Small intestine (tissue), 7 donors: ENCODE measurements at regions not wholly inside any gene's neighbourhood (a gene's known extent, or its start where the extent isn't known, plus 50 kb on each side); places are given as distances from the start of the nearest gene placed in this dataset.

ENCODE experiments used
- DNase-seq, 2 donors: peaks; one replicate each; pipeline versions ENCODE4 v3.0.0 to v3.0.0-alpha.2; 2013
- FAIRE-seq: peaks from 2 replicates; lab custom pipeline; 2012; peaks lifted over from hg19 to GRCh38; lab: Jason Lieb, UNC
- H3K27ac ChIP-seq, 3 donors: one replicate each; pipeline ENCODE4 v1.5.1; 2013; ENCODE audit warnings: low read length in 2 of 3, mild to moderate bottlenecking in 2 of 3, control low read depth in 1 of 3, inconsistent platforms in 1 of 3, low read depth in 1 of 3, moderate library complexity in 1 of 3
- H3K27me3 ChIP-seq, 3 donors: one replicate each; pipeline ENCODE4 v1.6.1; 2013; ENCODE audit warnings: low read length in 3 of 3, inconsistent platforms in 1 of 3; ENCODE audit not compliant: control insufficient read depth in 3 of 3, insufficient read depth in 3 of 3
- H3K36me3 ChIP-seq, 3 donors: one replicate each; pipeline ENCODE4 v1.6.1; 2013; ENCODE audit warnings: low read length in 3 of 3, inconsistent platforms in 1 of 3, low read depth in 1 of 3, mild to moderate bottlenecking in 1 of 3, moderate library complexity in 1 of 3; ENCODE audit not compliant: control insufficient read depth in 3 of 3, insufficient read depth in 2 of 3
- H3K4me1 ChIP-seq, 3 donors: one replicate each; pipeline ENCODE4 v1.6.1; 2013; ENCODE audit warnings: low read length in 2 of 3, inconsistent platforms in 1 of 3, low read depth in 1 of 3, mild to moderate bottlenecking in 1 of 3, moderate library complexity in 1 of 3; ENCODE audit not compliant: control insufficient read depth in 3 of 3, insufficient read depth in 2 of 3
- H3K4me3 ChIP-seq, 3 donors: one replicate each; pipeline ENCODE4 v1.5.1; 2013; ENCODE audit warnings: low read length in 3 of 3, control low read depth in 1 of 3, inconsistent platforms in 1 of 3, low read depth in 1 of 3, mild to moderate bottlenecking in 1 of 3, moderate library complexity in 1 of 3
- H3K9me3 ChIP-seq, 2 donors: one replicate each; pipeline ENCODE4 v1.6.1; 2013; ENCODE audit warnings: low read depth in 1 of 2, low read length in 1 of 2; ENCODE audit not compliant: control insufficient read depth in 2 of 2, insufficient read depth in 1 of 2
- WGBS, 3 donors: extraction: QIAGEN DNeasy Blood & Tissue Kit; methylation state at CpG; one replicate each; pipeline ENCODE4 v1.1.7; 2013; 5-methylcytosine and 5-hydroxymethylcytosine counted together
- donor health status: healthy with polysubstance abuse.
- donor health status: control.
- donor health status: control.
- donor health status: Bipolar disorder and iron deficiency.
- donor health status: healthy.

DNA sequence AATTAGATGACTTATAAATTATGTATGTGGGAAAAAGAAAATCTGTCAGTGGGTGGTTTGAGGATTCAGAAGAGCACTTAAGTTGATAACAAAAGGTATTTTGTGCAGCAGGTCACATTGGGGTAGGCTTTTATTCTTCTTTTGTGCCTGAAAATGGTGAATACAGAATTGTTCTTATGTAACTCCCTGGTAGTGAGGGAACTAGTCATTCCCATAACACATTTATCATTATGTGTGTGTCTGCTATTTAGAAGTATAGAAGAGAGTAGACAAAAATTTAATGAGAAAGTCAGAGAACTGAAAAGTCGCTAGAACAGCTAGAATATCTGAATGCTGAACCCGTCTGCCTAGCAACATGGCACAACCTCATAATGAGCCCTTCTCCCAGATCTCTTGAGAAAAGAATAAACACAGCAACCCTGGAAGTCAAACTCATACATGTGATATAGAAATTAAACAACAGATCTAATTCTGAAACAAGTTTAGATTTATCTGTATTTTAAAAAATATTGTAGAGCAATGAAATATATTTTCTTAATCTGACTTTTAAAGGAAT lies 111.8 kb upstream of the EDNRB start:
- DNase-seq, result no peak
- no peaks in the 10 kb centered on the region for H3K4me1 ChIP-seq
- no peaks in the 10 kb centered on the region for H3K27me3 ChIP-seq
- no peaks in the 10 kb centered on the region for H3K9me3 ChIP-seq
- no peaks in the 10 kb centered on the region for H3K36me3 ChIP-seq
- H3K4me3 ChIP-seq, result no peak overlapping the region
- no peak for FAIRE-seq
- H3K27ac ChIP-seq, result no peak overlapping the region
- WGBS, 3 donors, result 41 to 69% (median 61%) methylated on average over 2 of the region's 2 CpGs

DNA sequence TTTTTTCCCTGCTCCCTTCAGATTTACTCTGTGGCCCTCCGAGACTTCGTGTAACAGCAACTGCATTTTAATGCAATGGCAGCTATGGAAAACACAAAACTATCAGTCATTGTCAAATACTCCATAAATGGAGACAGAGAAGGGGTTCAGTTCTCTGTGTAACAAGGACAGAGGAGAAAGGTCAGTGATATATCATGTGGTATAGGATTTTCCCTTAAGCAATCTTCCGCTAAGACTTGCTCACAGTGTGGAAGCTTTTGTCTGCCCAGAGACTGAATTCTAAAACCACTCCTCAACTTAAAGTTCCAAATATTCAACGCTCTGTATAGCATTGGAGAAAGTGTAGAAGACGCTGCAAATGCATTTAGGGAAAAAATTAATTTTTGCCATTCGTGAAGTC lies 111.3 kb upstream of the EDNRB start:
- Histone ChIP-seq H3K4me1 (no peaks in the 10 kb centered on the region), H3K27me3 (no peaks in the 10 kb centered on the region), H3K27ac (no peak overlapping the region), H3K4me3 (no peak overlapping the region), H3K9me3 (no peaks in the 10 kb centered on the region), H3K36me3 (no peaks in the 10 kb centered on the region)
- FAIRE-seq (no peak), DNase-seq (no peak)
- 90 to 91% (median 90%) methylated on average over 6 of the region's 6 CpGs for WGBS, 3 donors

DNA sequence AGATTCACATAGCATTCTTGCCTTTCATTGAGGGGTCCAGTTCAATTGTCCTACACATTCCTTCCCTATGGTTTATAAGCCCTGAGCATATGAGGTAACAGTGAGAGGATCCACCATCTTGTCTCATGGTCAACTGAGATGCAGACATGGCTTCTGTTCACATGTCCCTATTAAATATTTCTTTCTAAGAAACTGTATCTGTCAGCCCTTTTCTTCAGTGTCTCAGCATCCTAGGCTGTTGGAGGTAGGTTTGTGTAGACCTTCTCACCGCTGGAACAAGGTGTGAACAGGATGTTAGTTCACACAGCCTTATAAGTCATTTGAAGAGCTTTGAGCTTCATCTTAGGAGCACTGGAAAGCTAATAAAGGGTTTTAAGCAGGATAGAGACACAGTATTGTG lies 110.3 kb upstream of the EDNRB start:
- FAIRE-seq, result no peak

DNA sequence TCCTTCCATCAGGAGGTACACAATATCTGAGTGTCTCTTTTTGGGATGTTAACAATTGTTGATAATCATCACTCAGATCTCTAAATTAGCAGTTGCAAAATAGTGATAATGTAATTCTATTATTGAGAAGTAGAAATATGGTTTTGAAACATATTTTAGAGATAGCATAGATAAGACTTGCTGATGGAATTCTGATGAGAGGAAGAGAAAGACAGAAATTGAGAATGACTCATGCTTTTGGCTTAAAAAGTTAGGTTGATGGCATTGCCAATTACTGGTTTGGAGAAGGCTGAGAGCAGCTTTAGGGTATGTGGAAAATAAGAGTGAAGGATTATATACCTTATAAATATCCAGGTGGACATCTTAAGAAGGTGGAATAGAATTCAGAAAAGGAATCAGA lies 106.4 kb upstream of the EDNRB start:
- Histone ChIP-seq H3K27me3 (no peaks in the 10 kb centered on the region), H3K9me3 (no peaks in the 10 kb centered on the region), H3K36me3 (no peaks in the 10 kb centered on the region), H3K4me3 (no peak overlapping the region), H3K4me1 (no peaks in the 10 kb centered on the region), H3K27ac (no peak overlapping the region)
- FAIRE-seq (no peak), DNase-seq (no peak)

More for the DNA sequence above, 110.3 kb upstream of the EDNRB start:
- no peak overlapping the region for H3K4me3 ChIP-seq
- no peaks in the 10 kb centered on the region for H3K36me3 ChIP-seq
- no peaks in the 10 kb centered on the region for H3K27me3 ChIP-seq
- H3K9me3 ChIP-seq, result no peaks in the 10 kb centered on the region
- no peak overlapping the region for H3K27ac ChIP-seq
- no peaks in the 10 kb centered on the region for H3K4me1 ChIP-seq
- 80 to 93% (median 88%) methylated on average over 1 of the region's 1 CpG for WGBS, 3 donors
- no peak for DNase-seq

DNA sequence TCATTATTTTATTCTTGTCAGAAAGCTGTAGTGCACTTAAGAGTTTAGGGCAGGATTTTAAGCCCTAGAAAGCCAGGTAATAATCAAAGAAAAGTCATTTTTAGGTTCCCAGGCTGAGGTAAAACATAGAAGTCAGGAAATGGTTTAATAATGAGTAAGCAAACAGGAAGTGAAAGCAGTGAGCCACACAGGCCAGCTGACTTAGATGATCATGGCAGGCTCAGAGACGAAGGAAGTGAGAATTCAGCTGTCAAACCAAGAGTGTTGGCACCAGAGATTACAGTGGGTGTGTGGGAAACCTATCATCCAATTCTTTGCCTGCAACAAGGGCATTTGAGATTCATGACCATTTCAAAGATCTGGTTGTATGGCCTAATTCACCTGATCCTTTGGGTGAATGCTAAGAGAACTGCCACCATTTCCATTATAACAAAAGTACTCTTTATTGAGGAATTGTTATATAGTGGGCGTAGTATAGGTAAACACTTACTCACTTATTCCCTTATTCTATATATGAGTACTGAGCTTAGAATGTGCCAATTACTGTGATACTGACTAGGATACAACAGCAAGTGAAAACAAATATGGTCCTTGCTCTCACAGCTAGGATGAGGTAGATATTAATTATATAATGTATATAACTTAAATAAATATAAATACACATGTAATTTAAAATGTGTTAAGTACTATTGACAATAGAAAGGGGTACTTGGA lies 103.7 kb upstream of the EDNRB start:
- no peak for FAIRE-seq
- 65 to 68% (median 67%) methylated on average over 2 of the region's 2 CpGs for WGBS, 3 donors
- DNase-seq, result peak in 1 of 2 donors; percentile 14
- Histone ChIP-seq H3K27me3 (no peaks in the 10 kb centered on the region), H3K9me3 (peaks cover 0 to 2% of the 10 kb centered on the region in 2 donors), H3K36me3 (no peaks in the 10 kb centered on the region), H3K4me3 (no peak overlapping the region), H3K27ac (no peak overlapping the region), H3K4me1 (no peaks in the 10 kb centered on the region)

DNA sequence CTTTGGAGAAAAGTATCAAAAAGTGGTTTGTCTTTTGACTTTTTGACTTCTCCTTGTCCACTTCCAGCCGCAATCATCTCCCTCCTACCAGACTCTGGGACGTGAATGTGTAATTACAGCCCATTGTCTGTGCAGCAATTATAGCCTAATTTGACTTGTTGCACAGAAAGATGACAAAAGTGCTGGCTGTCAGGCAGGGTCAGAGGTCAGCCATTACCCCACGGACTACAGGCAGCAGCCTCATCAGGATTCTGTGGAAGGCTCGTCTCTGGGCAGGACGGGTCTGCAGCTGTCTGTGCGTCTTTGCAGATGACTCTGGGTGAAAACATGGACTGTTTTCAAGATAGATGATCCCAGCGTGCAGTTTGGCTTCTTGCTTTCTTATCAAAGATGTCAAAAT lies 102.2 kb upstream of the EDNRB start:
- WGBS, 3 donors, result 49 to 58% (median 50%) methylated on average over 7 of the region's 7 CpGs

DNA sequence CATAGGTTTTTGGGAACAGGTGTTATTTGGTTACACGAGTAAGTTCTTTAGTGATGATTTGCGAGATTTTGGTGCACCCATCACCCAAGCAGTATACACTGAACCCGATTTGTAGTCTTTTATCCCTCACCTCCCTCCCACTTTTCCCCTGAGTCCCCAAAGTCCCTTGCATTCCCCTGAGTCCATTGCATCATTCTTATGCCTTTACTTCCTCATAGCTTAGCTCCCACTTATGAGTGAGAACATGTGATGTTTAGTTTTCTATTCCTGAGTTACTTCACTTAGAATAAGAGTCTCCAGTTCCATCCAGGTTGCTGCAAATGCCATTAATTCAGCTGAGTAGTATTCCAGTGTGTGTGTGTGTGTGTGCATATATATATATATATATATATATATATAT lies 97.2 kb upstream of the EDNRB start:
- Histone ChIP-seq H3K4me3 (no peak overlapping the region), H3K27ac (no peak overlapping the region), H3K4me1 (no peaks in the 10 kb centered on the region), H3K9me3 (peaks cover 0 to 2% of the 10 kb centered on the region in 2 donors), H3K27me3 (no peaks in the 10 kb centered on the region), H3K36me3 (no peaks in the 10 kb centered on the region)
- DNase-seq (no peak), FAIRE-seq (no peak)
- WGBS, 3 donors, result 84 to 92% (median 90%) methylated on average over 3 of the region's 3 CpGs

More for the DNA sequence above, 102.2 kb upstream of the EDNRB start:
- H3K4me1 ChIP-seq, result no peaks in the 10 kb centered on the region
- FAIRE-seq, result no peak
- no peak overlapping the region for H3K4me3 ChIP-seq
- DNase-seq, result no peak
- H3K27ac ChIP-seq, result no peak overlapping the region
- no peaks in the 10 kb centered on the region for H3K27me3 ChIP-seq
- H3K9me3 ChIP-seq, result peaks cover 0 to 2% of the 10 kb centered on the region in 2 donors
- H3K36me3 ChIP-seq, result no peaks in the 10 kb centered on the region

DNA sequence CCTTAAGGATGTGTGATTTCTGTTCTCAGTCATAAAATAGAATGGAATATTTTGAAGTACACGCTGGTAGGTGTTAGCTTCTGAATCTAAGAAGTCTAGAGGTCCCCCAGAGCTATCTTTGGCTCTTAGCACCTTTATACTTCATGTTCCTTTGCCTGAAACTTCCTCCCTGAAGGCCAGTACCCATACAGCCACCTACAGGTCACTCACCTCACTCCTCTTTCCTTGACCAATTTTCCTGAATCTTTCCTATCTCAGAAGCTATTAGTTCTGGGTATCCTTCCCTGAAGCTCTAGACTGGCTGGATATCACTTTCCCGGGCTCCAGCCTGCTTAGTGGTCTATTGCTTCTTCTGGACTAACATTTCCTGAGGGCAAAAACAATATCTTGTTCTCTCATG lies 93.4 kb upstream of the EDNRB start:
- WGBS, 3 donors, result 57 to 82% (median 61%) methylated on average over 2 of the region's 2 CpGs
- Histone ChIP-seq H3K27me3 (no peaks in the 10 kb centered on the region), H3K4me3 (no peak overlapping the region), H3K4me1 (no peaks in the 10 kb centered on the region), H3K9me3 (no peaks in the 10 kb centered on the region), H3K36me3 (no peaks in the 10 kb centered on the region), H3K27ac (no peak overlapping the region)
- FAIRE-seq (no peak), DNase-seq (no peak)

DNA sequence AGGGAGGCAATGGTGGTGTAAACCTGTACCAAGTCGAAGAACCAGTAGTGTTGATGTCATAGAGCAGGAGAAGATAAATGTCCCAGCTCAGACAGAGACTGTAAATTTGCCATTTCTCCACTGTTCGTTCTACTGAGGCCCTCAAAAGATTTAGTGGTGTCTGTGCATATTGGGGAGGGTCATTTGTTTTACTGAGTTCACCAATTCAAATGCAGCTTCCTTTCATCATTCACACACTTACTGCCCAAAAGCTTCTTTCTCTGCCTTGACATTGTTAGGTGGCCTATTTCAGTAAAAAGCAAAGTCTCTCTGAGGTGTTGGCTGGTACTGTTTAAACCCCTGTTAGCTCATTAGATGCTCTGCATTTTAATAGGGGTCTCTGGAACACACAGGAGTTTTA lies 86.2 kb upstream of the EDNRB start:
- H3K4me3 ChIP-seq, result no peak overlapping the region
- no peaks in the 10 kb centered on the region for H3K4me1 ChIP-seq
- no peak overlapping the region for H3K27ac ChIP-seq
- H3K27me3 ChIP-seq, result no peaks in the 10 kb centered on the region
- H3K9me3 ChIP-seq, result peaks cover 0 to 5% of the 10 kb centered on the region in 2 donors
- FAIRE-seq (no peak), DNase-seq (no peak)
- 40 to 78% (median 63%) methylated on average over 2 of the region's 2 CpGs for WGBS, 3 donors
- no peaks in the 10 kb centered on the region for H3K36me3 ChIP-seq
